ENCODE measurements at regions not wholly inside any gene's neighbourhood (a gene's known extent, or its start where the extent isn't known, plus 50 kb on each side); places are given as distances from the start of the nearest gene placed in this dataset.

DNA sequence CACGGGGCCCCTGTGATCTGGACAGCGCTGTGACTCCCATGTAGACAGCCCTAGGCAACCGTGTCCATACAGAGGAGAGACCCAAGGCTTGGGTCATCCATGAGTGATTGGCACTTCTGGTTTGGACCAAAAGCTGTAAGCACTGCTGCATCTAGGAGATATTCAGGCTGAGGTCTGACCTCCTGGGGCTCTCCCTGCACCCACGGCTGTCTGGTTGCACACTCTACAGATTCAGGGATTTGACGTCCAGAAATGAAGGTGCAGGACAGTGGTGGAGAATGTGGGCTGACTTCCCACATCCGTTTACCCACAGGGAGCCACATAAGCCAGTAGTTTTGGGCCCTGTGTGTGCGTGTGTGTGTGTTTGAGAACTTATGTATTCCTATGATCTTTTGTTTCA is 76.2 kb upstream of the ARHGEF7 start:
- Histone ChIP-seq H4K20me1 (ENCODE audit: insufficient read depth) (no peaks in the 10 kb centered on the region), H3K36me3 (ENCODE audit: low read depth) (no peaks in the 10 kb centered on the region), H3K4me3 (no peak overlapping the region), H3K27me3 (ENCODE audit: insufficient read depth, low read depth) (peaks cover 46% of the 10 kb centered on the region), H3F3A (ENCODE audit: insufficient read depth, low read depth) (no peaks in the 10 kb centered on the region), H3K27ac (no peak overlapping the region), H3K9me3 (ENCODE audit: insufficient read depth, low read depth) (no peaks in the 10 kb centered on the region), H3K9me2 (ENCODE audit: insufficient read depth) (no peaks in the 10 kb centered on the region), H3K79me2 (ENCODE audit: low read depth) (no peaks in the 10 kb centered on the region), H3K4me2 (no peak overlapping the region), H3K4me1 (replicated peaks; ENCODE audit: insufficient read depth) (no peaks in the 10 kb centered on the region), H2AFZ (no peak overlapping the region)
- no TSS peak for BruUV-seq (replicated peaks)
- ChIA-PET POLR2A (ENCODE audit: unreplicated experiment) (no interaction called here), CTCF (no interaction called here)
- intact Hi-C loops (cut with micrococcal nuclease; ENCODE audit: unreplicated experiment): no loop called here
- no peak for TF ChIP-seq EZH2 (IDR thresholded peaks at IDR 0.05; ENCODE audit: low read depth)
- TF ChIP-seq, protein P1, sequence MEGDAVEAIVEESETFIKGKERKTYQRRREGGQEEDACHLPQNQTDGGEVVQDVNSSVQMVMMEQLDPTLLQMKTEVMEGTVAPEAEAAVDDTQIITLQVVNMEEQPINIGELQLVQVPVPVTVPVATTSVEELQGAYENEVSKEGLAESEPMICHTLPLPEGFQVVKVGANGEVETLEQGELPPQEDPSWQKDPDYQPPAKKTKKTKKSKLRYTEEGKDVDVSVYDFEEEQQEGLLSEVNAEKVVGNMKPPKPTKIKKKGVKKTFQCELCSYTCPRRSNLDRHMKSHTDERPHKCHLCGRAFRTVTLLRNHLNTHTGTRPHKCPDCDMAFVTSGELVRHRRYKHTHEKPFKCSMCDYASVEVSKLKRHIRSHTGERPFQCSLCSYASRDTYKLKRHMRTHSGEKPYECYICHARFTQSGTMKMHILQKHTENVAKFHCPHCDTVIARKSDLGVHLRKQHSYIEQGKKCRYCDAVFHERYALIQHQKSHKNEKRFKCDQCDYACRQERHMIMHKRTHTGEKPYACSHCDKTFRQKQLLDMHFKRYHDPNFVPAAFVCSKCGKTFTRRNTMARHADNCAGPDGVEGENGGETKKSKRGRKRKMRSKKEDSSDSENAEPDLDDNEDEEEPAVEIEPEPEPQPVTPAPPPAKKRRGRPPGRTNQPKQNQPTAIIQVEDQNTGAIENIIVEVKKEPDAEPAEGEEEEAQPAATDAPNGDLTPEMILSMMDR (conservative IDR thresholded peaks at IDR 0.05): no peak
- DNase-seq: no peak

DNA sequence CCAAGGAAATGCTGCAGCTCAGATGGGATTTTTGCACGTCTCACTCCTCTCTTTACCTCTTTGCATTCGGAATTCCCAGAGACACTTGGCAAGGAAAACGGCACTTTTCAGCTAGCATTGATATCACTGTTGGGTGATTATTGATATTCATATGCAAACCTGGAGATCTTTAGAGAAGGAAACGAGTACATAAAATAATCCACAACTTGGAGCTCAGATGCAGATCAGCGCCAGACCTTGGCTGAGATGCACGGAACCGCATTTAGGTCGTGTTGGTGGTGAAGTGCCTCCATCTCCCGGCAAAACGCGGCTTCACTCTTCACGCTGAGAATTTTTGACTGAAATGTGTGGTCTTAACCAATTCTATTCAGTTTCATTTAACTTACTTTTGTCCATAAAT is 77.2 kb upstream of the ARHGEF7 start:
- Histone ChIP-seq H3K4me2 (no peak overlapping the region), H4K20me1 (ENCODE audit: insufficient read depth) (no peaks in the 10 kb centered on the region), H3K79me2 (ENCODE audit: low read depth) (no peaks in the 10 kb centered on the region), H3K4me1 (replicated peaks; ENCODE audit: insufficient read depth) (no peaks in the 10 kb centered on the region), H3K27me3 (ENCODE audit: insufficient read depth, low read depth) (peaks cover 46% of the 10 kb centered on the region), H3K27ac (no peak overlapping the region), H3K9me2 (ENCODE audit: insufficient read depth) (no peaks in the 10 kb centered on the region), H2AFZ (no peak overlapping the region), H3F3A (ENCODE audit: insufficient read depth, low read depth) (no peaks in the 10 kb centered on the region), H3K4me3 (no peak overlapping the region), H3K36me3 (ENCODE audit: low read depth) (no peaks in the 10 kb centered on the region), H3K9me3 (ENCODE audit: insufficient read depth, low read depth) (no peaks in the 10 kb centered on the region)
- CTCF ChIA-PET: no interaction called here
- DNase-seq: no peak
- intact Hi-C loops (cut with micrococcal nuclease; ENCODE audit: unreplicated experiment): no loop called here
- POLR2A ChIA-PET (ENCODE audit: unreplicated experiment): no interaction called here
- BruUV-seq (replicated peaks): no TSS peak
- TF ChIP-seq, protein P1 (conservative IDR thresholded peaks at IDR 0.05): no peak
- TF ChIP-seq EZH2 (IDR thresholded peaks at IDR 0.05; ENCODE audit: low read depth): no peak

DNA sequence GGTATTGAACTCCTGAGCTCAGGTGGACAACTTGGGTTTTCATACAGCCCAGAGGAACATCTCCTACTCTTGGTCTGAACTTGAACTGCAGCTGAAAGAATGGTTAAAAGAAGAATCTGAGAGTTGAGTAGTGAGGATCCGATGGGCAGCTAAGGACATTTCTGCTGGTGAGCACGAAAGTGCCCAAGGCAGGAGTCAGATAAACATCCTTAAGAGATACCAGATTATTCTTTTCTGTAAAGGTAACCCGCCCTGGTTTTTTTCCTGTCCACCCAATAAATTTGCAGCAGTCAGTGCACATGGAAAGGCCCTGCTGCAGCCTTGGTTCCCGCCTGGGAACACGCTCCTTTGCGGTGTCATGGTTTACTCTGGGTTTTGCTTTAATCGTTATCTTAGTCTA is 78.4 kb upstream of the ARHGEF7 start:
- no peak for DNase-seq
- H2AFZ ChIP-seq: no peak overlapping the region
- BruUV-seq (replicated peaks): no TSS peak
- H3K27me3 ChIP-seq (ENCODE audit: insufficient read depth, low read depth): peaks cover 46% of the 10 kb centered on the region
- H3K27ac ChIP-seq: no peak overlapping the region
- CTCF ChIA-PET: no interaction called here
- TF ChIP-seq EZH2 (IDR thresholded peaks at IDR 0.05; ENCODE audit: low read depth): no peak
- TF ChIP-seq, protein P1 (conservative IDR thresholded peaks at IDR 0.05): no peak
- intact Hi-C loops (cut with micrococcal nuclease; ENCODE audit: unreplicated experiment): no loop called here
- no peaks in the 10 kb centered on the region for H4K20me1 ChIP-seq (ENCODE audit: insufficient read depth)
- H3K4me3 ChIP-seq: no peak overlapping the region
- H3K4me2 ChIP-seq: no peak overlapping the region
- H3K9me3 ChIP-seq (ENCODE audit: insufficient read depth, low read depth): no peaks in the 10 kb centered on the region
- no peaks in the 10 kb centered on the region for H3K36me3 ChIP-seq (ENCODE audit: low read depth)
- POLR2A ChIA-PET (ENCODE audit: unreplicated experiment): interaction anchor here (0.6 kb wide), 1 partner anchor 324 kb away, joined by 5 read pairs; no protein-coding TSS in a partner anchor
- H3K79me2 ChIP-seq (ENCODE audit: low read depth): no peaks in the 10 kb centered on the region
- H3K4me1 ChIP-seq (replicated peaks; ENCODE audit: insufficient read depth): no peaks in the 10 kb centered on the region
- no peaks in the 10 kb centered on the region for H3F3A ChIP-seq (ENCODE audit: insufficient read depth, low read depth)
- H3K9me2 ChIP-seq (ENCODE audit: insufficient read depth): no peaks in the 10 kb centered on the region
